OCI-LY3 (cell line): ENCODE measurements at regions not wholly inside any gene's neighbourhood (a gene's known extent, or its start where the extent isn't known, plus 50 kb on each side); places are given as distances from the start of the nearest gene placed in this dataset.

Experiments used
- H2AFZ ChIP-seq: fragments of 200-600, 300-600 bp; shearing (Covaris generic); 2 replicates; pipeline ENCODE4 v1.6.0; 2014; ENCODE audit warnings: antibody characterized with exemption, low read depth, low read length
- H3K27ac ChIP-seq: fragments of 200-600, 300-600 bp; sonication (generic); 2 replicates; pipeline ENCODE4 v1.5.1; 2014; ENCODE audit warnings: mild to moderate bottlenecking, low read length, moderate library complexity, mixed read lengths
- H3K27me3 ChIP-seq: fragments of 200-600, 300-600 bp; sonication (generic); 2 replicates; pipeline ENCODE4 v1.6.1; 2014; ENCODE audit warnings: low read depth, low read length, mixed read lengths
- H3K36me3 ChIP-seq: fragments of 200-600, 300-600 bp; sonication (generic); replicated peaks from 2 replicates; pipeline ENCODE3; 2014; ENCODE audit warnings: low read depth, low read length, mixed read lengths
- H3K4me1 ChIP-seq: fragments of 300-600, 200-600 bp; sonication (generic); 2 replicates; pipeline ENCODE4 v1.6.1; 2014; ENCODE audit warnings: low read length, mixed read lengths
- H3K4me2 ChIP-seq: fragments of 200-600, 300-600 bp; sonication (generic); 2 replicates; pipeline ENCODE4 v1.6.1; 2014; ENCODE audit warnings: low read length, mixed read lengths
- H3K4me3 ChIP-seq: fragments of 300-600, 200-600 bp; sonication (generic); 2 replicates; pipeline ENCODE4 v1.5.1; 2014; ENCODE audit warnings: antibody characterized with exemption, mild to moderate bottlenecking, low read length, moderate library complexity
- H3K79me2 ChIP-seq: fragments of 300-600, 200-600 bp; shearing (Covaris generic); 2 replicates; pipeline ENCODE4 v1.6.1; 2014; ENCODE audit warnings: mild to moderate bottlenecking, low read length, mixed read lengths
- H3K9ac ChIP-seq: fragments of 300-600, 200-600 bp; shearing (Covaris generic); 2 replicates; pipeline ENCODE4 v1.6.0; 2014; ENCODE audit warnings: mild to moderate bottlenecking, low read length, moderate library complexity
- H3K9me3 ChIP-seq: fragments of 200-600, 300-600 bp; shearing (Covaris generic); 2 replicates; pipeline ENCODE4 v1.6.1; 2014; ENCODE audit warnings: low read length, mixed read lengths; ENCODE audit not compliant: insufficient read depth
- H4K20me1 ChIP-seq: fragments of 200-600, 300-600 bp; sonication (generic); 2 replicates; pipeline ENCODE4 v1.6.1; 2016; ENCODE audit warnings: low read length, mixed read lengths; ENCODE audit not compliant: insufficient read depth
- EZH2phosphoT487 ChIP-seq: fragments of 200-600 bp; shearing (Covaris generic); IDR thresholded peaks from 2 replicates; pipeline ENCODE4 v1.6.1; 2018; ENCODE audit warnings: antibody characterized with exemption, mixed run types, low read depth
- TF ChIP-seq, protein P1 (sequence below): fragments of 200-600, 300-600 bp; sonication (generic); IDR thresholded peaks from 2 replicates; pipeline ENCODE4 v1.5.1; 2014; ENCODE audit warnings: antibody characterized with exemption, low read length, low read depth

DNA sequence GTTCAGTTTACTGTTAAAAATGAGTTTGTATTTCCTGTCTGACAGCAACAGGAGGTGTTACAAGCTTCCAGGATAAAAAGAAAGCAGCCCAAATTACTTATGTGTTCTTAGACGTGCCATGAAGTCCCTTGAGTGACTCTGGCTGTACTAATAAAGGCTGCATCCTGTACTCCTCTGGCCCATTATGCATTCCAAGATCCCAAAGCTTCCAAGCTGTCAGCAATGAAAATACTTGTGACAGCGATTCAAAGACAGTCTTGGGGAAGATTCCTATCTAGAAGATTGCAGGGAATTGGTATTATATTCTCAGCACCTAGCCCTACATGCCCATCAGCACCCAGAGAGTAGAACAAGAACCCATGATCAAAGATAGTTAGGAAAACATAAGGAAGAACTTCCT lies 281.6 kb upstream of the TRPC7 start:
- H3K4me2 ChIP-seq: no peak overlapping the region
- no peaks in the 10 kb centered on the region for H3K36me3 ChIP-seq
- TF ChIP-seq, protein P1, sequence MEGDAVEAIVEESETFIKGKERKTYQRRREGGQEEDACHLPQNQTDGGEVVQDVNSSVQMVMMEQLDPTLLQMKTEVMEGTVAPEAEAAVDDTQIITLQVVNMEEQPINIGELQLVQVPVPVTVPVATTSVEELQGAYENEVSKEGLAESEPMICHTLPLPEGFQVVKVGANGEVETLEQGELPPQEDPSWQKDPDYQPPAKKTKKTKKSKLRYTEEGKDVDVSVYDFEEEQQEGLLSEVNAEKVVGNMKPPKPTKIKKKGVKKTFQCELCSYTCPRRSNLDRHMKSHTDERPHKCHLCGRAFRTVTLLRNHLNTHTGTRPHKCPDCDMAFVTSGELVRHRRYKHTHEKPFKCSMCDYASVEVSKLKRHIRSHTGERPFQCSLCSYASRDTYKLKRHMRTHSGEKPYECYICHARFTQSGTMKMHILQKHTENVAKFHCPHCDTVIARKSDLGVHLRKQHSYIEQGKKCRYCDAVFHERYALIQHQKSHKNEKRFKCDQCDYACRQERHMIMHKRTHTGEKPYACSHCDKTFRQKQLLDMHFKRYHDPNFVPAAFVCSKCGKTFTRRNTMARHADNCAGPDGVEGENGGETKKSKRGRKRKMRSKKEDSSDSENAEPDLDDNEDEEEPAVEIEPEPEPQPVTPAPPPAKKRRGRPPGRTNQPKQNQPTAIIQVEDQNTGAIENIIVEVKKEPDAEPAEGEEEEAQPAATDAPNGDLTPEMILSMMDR: no peak
- no peak for TF ChIP-seq EZH2phosphoT487
- H3K9me3 ChIP-seq: no peaks in the 10 kb centered on the region
- no peaks in the 10 kb centered on the region for H3K4me1 ChIP-seq
- H4K20me1 ChIP-seq: no peaks in the 10 kb centered on the region
- no peak overlapping the region for H3K4me3 ChIP-seq
- H3K27ac ChIP-seq: no peak overlapping the region
- H3K9ac ChIP-seq: no peak overlapping the region
- no peaks in the 10 kb centered on the region for H3K27me3 ChIP-seq
- H2AFZ ChIP-seq: no peak overlapping the region
- no peaks in the 10 kb centered on the region for H3K79me2 ChIP-seq

- H3K27me3 ChIP-seq: no peaks in the 10 kb centered on the region
- H4K20me1 ChIP-seq: no peaks in the 10 kb centered on the region
- no peaks in the 10 kb centered on the region for H3K4me1 ChIP-seq
- no peaks in the 10 kb centered on the region for H3K9me3 ChIP-seq
- no peak overlapping the region for H2AFZ ChIP-seq
- no peak overlapping the region for H3K4me2 ChIP-seq
- H3K36me3 ChIP-seq: no peaks in the 10 kb centered on the region
- TF ChIP-seq, protein P1: no peak
- no peak for TF ChIP-seq EZH2phosphoT487
- no peak overlapping the region for H3K9ac ChIP-seq
- no peak overlapping the region for H3K27ac ChIP-seq
- no peak overlapping the region for H3K4me3 ChIP-seq
- H3K79me2 ChIP-seq: no peaks in the 10 kb centered on the region
Observed at GRCh38 chr5:136642976-136643375, 277.6 kb upstream of the TRPC7 start.

DNA sequence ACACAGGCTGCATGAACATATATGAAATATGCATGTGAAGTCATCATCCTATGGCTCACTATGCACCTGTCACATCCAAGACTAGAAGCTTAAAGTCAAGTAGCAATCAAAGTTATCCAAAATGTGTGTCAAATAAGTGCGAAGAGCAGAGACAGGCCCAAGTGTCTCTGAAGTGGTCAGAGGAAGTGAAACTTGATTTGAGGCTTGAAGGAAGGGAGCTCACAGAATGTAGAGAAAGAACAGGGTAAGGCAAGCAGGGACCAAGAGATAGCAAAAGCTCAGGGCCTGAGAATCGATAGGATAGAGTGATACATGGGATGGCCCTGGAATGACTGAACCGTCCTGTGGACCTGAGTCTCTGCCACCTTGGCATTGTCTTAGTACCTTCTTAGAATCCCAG lies 274.3 kb upstream of the TRPC7 start:
- H3K9ac ChIP-seq: no peak overlapping the region
- no peaks in the 10 kb centered on the region for H3K4me1 ChIP-seq
- no peak overlapping the region for H3K27ac ChIP-seq
- H2AFZ ChIP-seq: no peak overlapping the region
- no peaks in the 10 kb centered on the region for H3K9me3 ChIP-seq
- H3K4me2 ChIP-seq: no peak overlapping the region
- no peaks in the 10 kb centered on the region for H3K36me3 ChIP-seq
- H3K79me2 ChIP-seq: no peaks in the 10 kb centered on the region
- no peak overlapping the region for H3K4me3 ChIP-seq
- no peaks in the 10 kb centered on the region for H4K20me1 ChIP-seq
- H3K27me3 ChIP-seq: no peaks in the 10 kb centered on the region
- TF ChIP-seq EZH2phosphoT487: no peak
- TF ChIP-seq, protein P1: no peak

DNA sequence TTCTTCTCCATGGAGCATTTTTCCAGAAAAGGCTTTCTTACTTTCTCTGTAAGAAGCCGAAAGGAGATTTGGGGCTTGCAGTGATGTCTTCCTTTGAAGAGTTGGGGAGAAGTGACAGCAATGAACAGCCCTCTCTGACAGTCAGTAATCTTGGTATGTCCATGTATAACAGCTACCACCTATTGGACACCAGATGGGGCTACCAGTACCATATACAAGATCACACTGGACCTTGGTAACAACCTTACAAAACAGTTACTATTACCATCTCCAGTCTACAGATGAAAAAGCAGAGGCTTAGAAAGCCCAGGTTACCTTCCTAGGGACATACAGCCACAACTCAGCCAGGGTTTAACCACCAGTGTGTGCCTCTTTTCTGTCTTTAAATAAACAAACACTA lies 272.7 kb upstream of the TRPC7 start:
- H3K4me2 ChIP-seq: no peak overlapping the region; the same call in 1 of the 2 replicates

More for the DNA sequence above, 272.7 kb upstream of the TRPC7 start:
- TF ChIP-seq, protein P1: peak; percentile 8; the same call in 1 of the 2 replicates
- no peak for TF ChIP-seq EZH2phosphoT487
- Histone ChIP-seq H3K27ac (no peak overlapping the region), H2AFZ (no peak overlapping the region), H3K36me3 (no peaks in the 10 kb centered on the region), H3K27me3 (no peaks in the 10 kb centered on the region), H3K9ac (no peak overlapping the region), H3K9me3 (no peaks in the 10 kb centered on the region), H3K79me2 (no peaks in the 10 kb centered on the region), H3K4me1 (no peaks in the 10 kb centered on the region), H4K20me1 (no peaks in the 10 kb centered on the region), H3K4me3 (no peak overlapping the region)
